ENCODE measurements at regions not wholly inside any gene's neighbourhood (a gene's known extent, or its start where the extent isn't known, plus 50 kb on each side); places are given as distances from the start of the nearest gene placed in this dataset.
"Not testable (repeated sequence)": the region's sequence is repeated elsewhere in the genome, so short reads cannot be mapped to it uniquely, and the experiment has no call there.

DNA sequence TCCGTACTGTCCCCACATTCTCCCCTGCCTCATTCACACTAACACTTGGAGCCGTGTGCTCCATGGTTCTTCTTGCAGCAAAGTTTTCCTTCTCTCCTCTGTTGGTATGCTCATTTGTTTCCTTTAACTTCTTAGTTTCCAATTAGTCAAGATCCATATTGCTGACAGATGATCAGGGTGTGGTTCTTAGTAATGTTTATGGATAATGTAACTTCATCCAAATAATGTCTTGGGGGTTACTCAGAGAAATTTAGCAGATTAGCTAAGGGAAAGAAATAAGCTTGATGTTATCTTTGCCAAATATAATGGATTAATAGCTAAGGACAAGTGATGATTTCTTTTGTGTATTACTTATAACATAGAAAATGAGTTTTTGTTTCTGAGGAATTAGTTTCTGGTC, 174.4 kb downstream of the NUFIP1 start:
- no peak for FAIRE-seq
- no peak for DNase-seq (ENCODE audit: low spot score)

DNA sequence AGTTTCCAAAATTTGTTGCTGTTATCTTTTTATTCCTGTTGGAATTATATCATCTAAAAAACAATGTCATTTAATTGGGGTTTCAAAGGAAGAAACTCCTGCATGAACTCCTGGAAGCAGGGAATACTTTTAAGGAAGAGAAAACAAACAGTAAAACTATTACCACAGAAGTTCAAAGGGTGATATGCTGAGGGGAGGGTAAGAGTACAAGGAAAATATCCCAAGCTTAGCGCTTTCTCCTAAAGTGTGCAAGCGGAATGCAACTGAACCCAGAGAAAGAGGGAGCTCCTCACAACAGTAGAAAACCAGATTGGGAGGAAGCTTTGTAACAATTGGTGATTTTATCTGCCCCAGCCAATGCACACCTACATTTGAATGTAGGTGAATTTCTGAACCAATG, 175.1 kb downstream of the NUFIP1 start:
- DNase-seq (ENCODE audit: low spot score) = no peak
- FAIRE-seq = no peak

DNA sequence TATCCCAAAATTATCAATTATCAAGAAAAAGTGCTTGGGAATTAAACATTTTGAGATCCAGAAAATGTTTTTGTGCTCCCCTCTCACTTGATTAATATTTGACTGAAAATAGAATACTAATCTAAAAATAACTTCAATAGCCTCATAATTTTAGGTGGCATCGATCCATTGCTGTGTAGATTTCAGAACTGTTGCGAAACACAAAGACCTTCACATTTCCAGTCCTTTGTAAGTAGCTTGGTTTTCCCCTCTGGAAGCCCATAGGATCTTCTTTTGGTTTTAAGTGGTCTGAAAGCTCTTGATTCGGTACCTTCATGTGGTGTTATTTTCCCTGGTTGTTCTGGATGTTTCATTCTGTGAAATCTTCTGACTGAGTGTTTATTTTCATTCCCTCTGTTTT, 176.5 kb downstream of the NUFIP1 start:
- DNase-seq (ENCODE audit: low spot score) = no peak
- no peak for FAIRE-seq

DNA sequence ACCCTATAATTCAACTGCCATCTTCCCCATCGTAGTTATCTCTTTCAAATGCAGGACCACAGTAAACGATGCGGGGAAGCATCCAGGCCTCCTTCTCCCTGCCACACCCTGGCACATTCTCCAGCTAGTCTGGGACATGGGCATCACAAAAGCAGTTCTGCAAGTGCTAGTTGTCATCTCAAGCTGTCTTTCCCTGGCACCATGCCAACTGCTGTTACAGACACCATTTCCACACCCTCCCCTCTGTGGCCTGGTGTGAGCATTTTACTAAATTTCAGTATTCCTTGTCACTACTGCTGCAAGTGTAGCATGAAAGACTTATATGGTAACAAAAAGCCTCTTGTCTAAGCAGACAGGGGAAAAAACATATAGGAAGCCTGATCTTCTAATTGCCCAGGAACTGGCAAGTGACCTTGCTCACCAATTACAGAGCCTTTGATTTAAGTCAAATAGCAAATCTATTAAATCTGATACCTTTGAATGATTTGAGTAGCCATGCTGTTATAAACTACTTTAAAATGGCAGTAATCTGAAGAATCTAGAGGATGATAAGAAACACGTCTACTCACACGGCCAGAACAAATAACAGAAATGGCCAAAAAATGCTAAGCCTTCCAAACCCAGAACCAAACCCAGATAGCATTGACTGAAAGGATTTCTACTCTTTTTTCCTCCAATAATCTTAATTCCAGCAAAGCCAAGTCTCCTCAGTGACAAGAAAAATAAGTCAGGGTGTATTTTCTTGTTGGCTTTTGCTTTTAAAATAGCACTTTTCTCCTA, 179.0 kb downstream of the NUFIP1 start:
- FAIRE-seq (no peak), DNase-seq (ENCODE audit: low spot score) (no peak)

DNA sequence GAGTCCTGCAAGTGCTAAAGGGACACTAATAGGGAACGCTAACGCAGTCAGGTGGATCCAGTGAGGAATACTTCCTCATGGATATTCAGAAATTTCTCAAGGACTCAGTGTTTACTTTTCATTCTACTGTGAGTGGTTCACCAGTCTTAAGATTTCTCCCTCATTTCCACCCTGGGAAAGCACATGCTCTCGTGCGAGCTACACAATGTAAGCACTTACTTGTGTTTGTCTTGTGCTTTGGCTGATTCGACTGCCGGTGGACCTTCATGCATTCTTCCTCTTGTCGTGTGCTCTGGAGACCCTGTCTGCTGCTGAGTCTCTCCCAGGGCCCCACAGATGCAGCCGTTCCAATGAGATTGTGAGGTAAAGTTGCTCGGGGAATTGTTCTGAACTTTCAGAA, 180.1 kb downstream of the NUFIP1 start:
- DNase-seq (ENCODE audit: low spot score) (no peak), FAIRE-seq (no peak)

DNA sequence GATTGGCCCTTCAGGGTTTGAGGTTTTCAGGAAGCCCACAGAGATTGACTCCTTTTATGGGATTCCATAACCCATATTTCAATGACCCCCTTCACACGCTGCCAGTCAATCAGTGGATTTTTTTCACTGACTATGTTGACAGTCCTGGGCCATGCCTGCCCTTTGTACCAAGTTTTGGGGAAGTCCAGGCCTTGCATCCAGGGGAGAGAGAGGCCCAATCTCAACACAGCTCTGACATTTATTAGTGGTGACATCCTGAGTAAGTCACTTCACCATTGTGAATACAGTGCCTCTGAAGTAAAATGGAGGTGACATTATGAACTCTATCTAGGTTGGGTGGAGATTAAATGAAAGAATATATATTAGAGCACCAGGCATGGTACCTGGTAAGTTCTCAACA, 181.1 kb downstream of the NUFIP1 start:
- FAIRE-seq = no peak
- DNase-seq (ENCODE audit: low spot score) = no peak

DNA sequence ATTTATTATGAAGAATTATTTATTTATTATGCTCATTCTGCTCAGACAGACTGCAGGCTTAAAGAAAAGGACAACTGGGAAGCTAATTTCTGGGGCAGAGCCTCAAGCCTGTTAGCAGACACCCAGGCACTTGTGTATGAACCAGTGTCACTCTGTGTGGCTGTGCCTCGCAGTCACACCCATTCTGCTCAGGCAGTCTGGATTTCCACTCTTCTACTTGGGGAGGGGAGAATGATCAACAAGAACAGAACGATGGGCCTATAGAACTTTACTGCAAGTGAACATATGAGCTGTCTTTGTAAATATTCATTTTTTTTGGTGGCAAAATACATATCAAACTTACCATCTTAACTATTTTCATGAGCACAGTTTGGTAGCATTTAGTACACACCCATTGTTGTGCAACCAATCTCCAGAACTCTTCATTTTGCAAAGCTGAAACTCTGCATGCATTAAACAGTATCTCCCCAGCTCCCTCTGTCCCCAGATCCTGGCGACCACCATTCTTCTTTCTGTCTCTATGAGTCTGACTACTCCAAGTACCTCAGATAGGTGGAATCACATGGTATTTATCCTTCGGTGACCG, 181.7 kb downstream of the NUFIP1 start:
- FAIRE-seq (no peak), DNase-seq (ENCODE audit: low spot score) (no peak)

DNA sequence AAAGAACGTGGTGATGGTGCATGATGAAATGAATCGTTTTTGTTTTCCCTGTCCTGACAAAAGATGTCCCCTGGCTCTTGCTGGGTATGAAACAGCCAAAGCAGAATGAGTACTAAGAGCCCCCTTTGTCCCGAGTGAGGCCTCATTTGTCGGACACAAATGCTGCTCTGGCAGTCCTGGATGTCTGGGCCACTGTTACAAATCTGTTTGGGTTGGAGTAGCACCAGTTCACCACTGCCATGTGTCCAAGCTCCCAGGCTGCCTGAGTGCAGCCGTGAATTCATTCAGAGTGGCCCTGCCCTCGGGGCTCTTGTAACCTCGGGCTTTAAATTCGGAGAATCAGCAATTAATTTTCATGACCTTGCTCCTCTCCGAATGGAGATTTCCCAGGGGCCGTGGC, 182.4 kb downstream of the NUFIP1 start:
- DNase-seq (ENCODE audit: low spot score) = no peak
- no peak for FAIRE-seq

DNA sequence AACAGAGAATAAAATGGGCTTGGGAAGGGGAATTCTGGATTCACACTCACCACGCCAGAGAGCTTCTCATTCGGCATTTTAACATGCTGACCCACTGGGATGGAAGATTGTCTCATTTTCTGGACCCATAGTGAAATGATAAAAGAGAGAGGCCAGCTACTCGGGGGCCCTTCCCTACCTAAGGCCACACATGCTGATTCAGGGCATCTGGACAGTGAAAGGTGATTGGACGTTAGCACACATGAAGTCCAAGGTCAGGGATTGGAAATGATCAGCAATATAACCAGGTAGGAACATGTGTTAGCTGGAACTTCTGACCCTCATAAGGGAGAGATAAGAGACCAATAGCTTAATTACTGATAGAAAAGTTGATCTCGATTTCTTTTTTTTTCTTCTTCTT, 183.7 kb downstream of the NUFIP1 start:
- DNase-seq (ENCODE audit: low spot score) (no peak), FAIRE-seq (no peak)

DNA sequence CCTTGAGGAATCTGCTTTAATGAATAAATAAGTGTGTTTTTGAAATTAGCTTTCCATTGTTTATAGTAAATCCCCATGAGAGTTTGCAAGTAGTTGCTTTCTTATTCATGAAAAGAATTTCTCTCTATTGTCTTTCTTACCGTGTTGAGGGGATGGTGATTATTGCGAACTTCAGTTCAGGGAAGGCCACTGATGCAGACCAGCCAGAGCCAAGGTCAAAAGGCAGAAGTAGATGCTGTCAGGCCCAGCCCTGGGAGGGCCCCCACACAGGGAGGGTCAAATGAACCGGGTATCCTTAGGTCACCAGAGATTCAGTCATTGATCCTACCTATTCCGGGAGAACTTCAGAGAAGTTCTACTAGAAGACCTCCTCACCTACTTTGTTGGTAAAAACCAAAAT, 185.9 kb downstream of the NUFIP1 start:
- DNase-seq (ENCODE audit: low spot score) (no peak), FAIRE-seq (no peak)

DNA sequence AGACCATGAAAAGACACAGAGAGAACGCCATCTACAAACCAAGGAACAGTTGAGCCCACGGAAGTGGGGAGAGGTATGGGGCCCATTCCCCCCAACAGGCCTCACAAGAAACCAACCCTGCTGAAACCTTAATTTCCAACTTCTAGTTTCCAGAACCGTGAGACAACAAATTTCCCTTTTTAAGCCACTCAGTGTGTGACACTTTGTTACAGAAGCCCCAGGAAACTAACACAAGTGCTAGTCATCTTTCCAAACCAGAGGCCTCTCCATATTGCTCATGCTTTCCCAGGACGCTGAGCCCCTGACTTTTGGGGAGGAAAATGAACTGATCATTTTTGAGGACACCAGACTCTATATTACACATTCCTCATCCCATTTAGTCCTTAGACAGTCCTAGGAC, 186.8 kb downstream of the NUFIP1 start:
- DNase-seq (ENCODE audit: low spot score) (no peak), FAIRE-seq (no peak)

DNA sequence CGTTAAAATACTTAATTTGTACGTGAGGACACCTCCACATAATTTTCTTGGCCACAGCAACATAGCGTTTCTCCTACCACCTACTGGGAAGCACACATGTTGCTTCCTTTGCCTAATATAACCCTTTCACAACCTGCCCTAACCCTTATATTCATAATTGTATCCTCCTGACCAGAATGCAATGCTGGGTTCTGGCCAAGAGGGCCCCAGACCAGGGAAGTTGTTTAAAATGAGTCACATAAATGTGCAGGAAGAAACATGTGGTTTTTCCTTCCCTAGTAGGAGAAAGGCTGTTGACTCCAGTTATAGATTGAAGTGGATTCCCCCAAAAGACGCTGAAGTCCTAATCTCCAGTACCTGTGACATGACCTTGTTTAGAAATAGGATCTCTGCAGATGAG, 187.3 kb downstream of the NUFIP1 start:
- peak; percentile 61 for DNase-seq (ENCODE audit: low spot score)
- FAIRE-seq = no peak

DNA sequence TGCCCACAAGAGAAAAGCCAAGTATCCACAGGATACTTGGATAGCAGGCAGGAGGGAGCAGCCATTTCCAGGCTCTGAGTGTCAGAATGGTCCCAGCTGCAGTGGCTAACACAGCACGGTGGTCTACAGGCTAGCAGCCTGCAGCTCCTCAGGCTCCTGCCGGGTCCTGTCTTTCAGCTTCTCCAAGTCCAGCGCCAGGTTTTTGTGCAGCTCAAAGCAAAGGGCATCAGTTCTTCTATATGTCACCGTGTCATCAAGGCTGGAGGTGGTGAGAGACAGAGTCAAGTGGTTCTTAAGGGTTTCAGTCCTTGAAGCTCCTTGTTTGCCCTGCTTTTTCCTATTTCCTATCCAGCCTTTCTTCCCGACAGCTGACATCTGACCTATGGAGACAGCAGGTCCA, 188.6 kb downstream of the NUFIP1 start:
- DNase-seq (ENCODE audit: low spot score) (no peak), FAIRE-seq (no peak)

DNA sequence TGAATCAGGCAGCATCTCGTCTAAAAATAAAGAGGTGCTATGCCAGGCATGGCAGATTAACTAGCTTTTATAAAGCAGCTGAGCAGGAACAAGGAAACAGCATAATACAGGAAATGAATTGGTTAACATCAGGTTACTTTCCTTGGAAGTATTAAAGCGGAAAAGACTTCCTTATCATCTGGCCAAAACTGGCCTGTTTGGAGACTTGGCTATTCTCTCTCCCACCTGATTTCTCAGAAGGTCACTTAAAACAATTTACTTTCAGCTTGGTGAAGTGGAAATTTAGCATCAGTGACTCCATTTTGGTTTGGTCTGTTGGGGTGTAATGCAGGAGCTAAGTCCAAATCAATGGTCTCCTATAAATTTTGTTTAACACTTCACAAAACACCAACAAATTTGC, 191.6 kb downstream of the NUFIP1 start:
- FAIRE-seq (no peak), DNase-seq (ENCODE audit: low spot score) (no peak)

DNA sequence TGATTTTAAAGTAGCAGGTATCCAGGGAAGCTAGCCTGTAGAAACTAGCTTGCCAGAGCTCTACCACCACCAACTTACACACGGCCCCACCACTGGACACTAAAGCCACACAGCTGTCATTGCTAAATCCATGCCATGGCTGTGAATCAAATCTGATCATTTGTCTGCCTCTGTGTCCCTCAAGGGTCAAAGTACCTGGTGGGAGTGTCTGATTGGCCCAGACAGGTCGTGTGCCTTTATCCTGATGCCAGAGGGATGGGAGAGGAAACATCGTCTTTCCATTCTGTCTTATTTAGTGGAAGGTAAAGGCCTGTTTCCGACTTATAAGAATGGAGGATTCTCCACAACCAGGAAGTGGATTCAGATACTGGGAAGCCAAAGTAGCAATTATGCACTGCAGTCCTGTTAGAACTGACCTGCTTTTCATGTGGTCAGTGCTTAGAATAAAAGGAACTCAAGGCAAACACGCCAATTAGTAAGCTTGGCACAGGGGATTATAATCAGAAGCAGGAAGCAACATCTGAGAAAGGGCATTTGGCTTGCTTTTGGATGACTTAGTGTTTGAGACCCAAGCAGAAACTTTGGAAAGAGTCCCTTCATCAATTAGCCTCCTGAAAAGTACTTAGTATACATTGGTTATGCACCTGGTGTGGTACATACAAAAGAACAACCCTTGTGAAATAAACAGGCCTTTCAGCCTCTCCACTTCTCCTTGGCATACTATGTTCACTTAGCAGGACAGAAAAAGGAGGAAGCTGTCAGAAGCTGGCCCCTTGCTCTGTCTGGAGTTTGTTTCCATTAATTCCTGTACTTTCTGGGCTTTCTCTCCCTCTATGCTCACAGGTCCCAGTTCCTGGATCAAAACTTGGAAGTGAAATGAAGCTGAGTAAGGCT, 192.4 kb downstream of the NUFIP1 start:
- FAIRE-seq = no peak
- no peak for DNase-seq (ENCODE audit: low spot score)

DNA sequence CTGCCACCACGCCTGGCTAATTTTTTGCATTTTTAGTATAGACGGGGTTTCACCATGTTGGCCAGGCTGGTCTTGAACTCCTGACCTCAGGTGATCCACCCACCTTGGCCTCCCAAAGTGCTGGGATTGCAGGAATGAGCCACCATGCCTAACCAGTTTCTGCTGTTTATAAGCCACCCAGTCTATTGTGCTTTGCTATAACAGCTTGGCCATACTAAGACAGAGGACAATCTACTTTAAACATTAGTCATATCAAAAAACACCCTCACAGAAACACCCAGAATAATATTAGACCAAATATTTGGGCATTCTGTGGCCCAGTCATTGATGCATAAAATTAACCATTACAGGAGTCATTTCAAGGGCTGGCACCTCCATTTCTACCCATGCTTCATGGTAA, 193.2 kb downstream of the NUFIP1 start:
- not testable (repeated sequence) for FAIRE-seq; DNase-seq (ENCODE audit: low spot score)

DNA sequence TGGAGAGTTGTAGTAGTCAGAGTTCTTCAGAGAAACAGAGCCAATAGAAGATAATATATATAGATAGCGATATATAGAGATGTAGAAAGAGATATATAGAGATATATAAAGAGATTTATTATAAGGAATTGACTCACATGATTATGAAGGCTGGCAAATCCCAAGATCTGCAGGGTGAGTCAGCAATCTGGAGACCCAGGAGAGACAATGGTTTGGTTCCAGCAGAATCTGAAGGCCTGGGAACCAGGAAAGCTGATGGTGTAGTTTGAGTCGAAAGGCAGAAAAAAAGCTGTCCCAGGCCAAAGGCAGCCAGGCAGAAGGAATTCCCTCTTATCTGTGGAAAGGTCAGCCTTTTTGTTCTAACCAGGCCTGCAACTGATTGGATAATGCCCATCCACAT, 194.1 kb downstream of the NUFIP1 start:
- FAIRE-seq (no peak), DNase-seq (ENCODE audit: low spot score) (no peak)

DNA sequence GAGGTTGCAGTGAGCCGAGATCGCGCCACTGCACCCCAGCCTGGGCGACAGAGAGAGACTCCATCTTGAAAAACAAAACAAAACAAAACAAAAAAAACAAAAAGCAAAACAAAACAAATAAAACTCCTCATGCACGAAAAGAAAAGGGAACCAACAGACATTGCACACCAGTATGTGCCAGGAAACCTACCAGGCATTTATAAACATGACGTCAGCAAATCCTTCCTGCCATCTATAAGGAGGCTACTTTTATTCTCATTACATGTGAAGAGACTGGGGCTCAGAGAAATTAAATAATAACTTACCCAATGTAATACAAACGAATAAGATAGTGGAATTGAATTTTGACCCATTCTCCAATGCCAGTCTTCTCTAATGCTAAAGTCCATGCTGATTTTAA, 197.2 kb downstream of the NUFIP1 start:
- no peak for FAIRE-seq

DNA sequence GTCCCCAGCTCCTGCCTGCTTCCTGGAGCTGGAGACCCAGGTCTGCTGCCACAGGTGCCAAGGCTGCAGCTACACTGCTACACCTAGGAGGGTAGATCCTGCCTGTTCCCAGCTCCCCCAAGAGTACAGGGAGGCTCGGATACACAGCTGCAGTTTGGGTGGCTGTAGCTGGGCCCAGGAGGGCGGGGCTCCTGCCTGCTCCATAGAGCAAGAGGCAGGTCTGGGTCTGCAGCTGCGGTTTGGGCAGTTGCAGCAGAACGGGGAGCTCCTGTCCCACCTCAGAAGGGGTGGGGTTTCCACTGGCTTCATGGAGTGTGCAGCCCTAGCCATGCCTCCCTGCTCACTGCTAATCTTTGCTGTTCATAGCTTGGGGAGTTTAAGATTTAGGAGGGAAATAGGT, 199.0 kb downstream of the NUFIP1 start:
- FAIRE-seq = no peak
- no peak for DNase-seq (ENCODE audit: low spot score)

More for the DNA sequence above, 197.2 kb downstream of the NUFIP1 start:
- no peak for DNase-seq (ENCODE audit: low spot score)

DNA sequence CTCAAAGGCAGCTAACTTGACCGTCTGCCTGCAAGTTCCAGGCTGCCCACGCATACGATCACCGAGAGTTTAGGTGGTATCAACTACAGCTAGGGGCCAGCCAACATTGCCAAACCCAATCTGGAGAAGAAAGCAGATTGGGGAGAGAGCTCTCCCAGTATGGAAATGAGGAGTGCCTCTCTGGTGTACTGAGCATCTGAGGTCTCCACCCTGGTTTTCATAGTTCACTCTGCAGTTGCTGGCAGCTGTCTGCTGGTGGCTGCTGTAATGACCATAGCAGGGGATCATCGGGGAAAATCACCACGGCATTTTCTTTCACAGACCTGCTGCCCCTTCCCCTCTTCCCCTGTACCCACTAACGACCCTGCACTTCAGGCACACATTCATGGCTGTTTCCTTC, 201.7 kb downstream of the NUFIP1 start:
- FAIRE-seq (no peak), DNase-seq (ENCODE audit: low spot score) (no peak)

DNA sequence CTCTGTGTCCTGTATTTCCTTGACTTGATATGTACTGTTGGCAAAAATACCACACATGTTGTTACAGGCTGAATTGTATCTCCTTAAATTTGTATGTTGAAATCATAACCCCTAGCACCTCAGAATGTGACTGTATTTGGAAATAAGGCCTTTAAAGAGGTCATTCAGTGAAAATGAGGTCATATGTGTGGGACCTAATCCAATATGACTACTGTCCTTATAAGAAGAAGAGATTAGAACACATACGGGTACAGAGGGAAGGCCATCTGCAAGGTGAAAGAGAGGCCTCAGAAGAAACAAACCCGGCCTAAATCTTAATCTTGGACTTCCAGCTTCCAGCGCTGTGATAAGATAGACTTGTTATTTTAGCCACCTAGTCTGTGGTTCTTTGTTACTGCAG, 202.5 kb downstream of the NUFIP1 start:
- no peak for FAIRE-seq
- DNase-seq (ENCODE audit: low spot score) = no peak

DNA sequence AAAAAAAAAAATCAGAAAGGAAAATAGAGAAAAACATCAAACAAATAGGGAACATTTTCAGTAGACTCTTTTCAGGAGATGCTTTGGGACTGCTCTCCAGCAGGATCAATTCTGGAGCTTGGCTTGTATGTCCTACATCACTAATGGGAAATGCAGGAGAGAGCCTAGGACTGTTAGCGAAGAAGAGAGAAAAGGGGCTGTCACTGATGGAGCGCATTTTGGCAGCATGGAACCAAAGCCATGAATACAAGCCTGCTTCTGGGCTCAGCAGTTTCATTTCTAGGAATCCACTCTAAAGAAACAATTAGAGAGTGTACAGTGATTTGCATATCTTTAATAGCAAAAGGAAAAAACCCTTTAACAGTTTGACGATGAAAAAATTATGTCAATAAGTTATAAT, 203.9 kb downstream of the NUFIP1 start:
- FAIRE-seq (no peak), DNase-seq (ENCODE audit: low spot score) (no peak)

All from urothelium cell line (cell line).